OCI-LY1 (cell line): ENCODE measurements at regions not wholly inside any gene's neighbourhood (a gene's known extent, or its start where the extent isn't known, plus 50 kb on each side); places are given as distances from the start of the nearest gene placed in this dataset.

ENCODE experiments used
- CTCF ChIP-seq: fragments of 200-600 bp; sonication (generic), shearing (Covaris generic); IDR thresholded peaks from 2 replicates; pipeline ENCODE4 v1.5.1; 2017; ENCODE audit warnings: mild to moderate bottlenecking, antibody characterized with exemption, low read length, moderate library complexity, mixed read lengths
- EZH2 ChIP-seq: fragments of 200-600 bp; sonication (generic), shearing (Covaris generic); IDR thresholded peaks from 2 replicates; pipeline ENCODE4 v1.8.0; 2017; ENCODE audit warnings: borderline replicate concordance, mixed run types, mild to moderate bottlenecking, antibody characterized with exemption, low read length, moderate library complexity, mixed read lengths

- TF ChIP-seq CTCF = no peak
- no peak for TF ChIP-seq EZH2
These were observed 408.5 kb upstream of the SULF2 start for GRCh38 chr20:48193627-48194425.
